ENCODE measurements at regions not wholly inside any gene's neighbourhood (a gene's known extent, or its start where the extent isn't known, plus 50 kb on each side); places are given as distances from the start of the nearest gene placed in this dataset.

DNA sequence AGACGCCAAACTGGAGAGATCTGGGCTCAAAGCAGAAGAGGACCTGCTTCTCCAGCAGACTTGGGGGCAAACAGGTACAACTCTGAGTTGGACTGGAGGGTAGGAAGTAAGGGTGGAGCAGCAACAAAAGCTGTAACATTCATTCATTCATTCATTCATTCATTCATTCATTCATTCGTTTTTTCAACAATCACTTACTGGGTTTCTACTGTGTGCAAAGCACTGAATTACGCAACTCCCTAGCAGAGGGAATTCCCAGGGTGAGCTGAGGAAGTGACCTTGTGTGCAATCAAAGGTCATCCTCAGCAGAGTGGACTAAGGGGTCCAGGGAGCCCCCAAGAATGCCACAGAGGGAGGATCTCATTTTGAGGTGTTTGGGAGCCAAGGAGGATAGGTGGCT lies 231.1 kb upstream of the SDK2 start:
- no peak for ATAC-seq
- H3K4me1 ChIP-seq, result peaks cover 0 to 5% (median 0%) of the 10 kb centered on the region in 12 donors
- intact Hi-C loops (cut with DNase I), result no loop called here
- H3K36me3 ChIP-seq, result no peaks in the 10 kb centered on the region
- TF ChIP-seq POLR2A (IDR thresholded peaks at IDR 0.05) (no peak), CTCF (IDR thresholded peaks at IDR 0.05) (no peak)
- no peaks in the 10 kb centered on the region for H3K9me3 ChIP-seq
- no peak for DNase-seq
- WGBS, 4 donors, result 37 to 51% (median 44%) methylated on average over 3 of the region's 3 CpGs
- no peak overlapping the region for H3K4me3 ChIP-seq
- no peak overlapping the region for H3K27ac ChIP-seq
- peaks cover 0 to 10% (median 0%) of the 10 kb centered on the region in 9 donors for H3K27me3 ChIP-seq

- peaks cover 0 to 19% (median 0%) of the 10 kb centered on the region in 9 donors for H3K27me3 ChIP-seq
- intact Hi-C loops (cut with DNase I), result no loop called here
- no peak overlapping the region for H3K27ac ChIP-seq
- no peak for TF ChIP-seq CTCF (IDR thresholded peaks at IDR 0.05)
- TF ChIP-seq POLR2A (IDR thresholded peaks at IDR 0.05), result no peak
- H3K36me3 ChIP-seq, result no peaks in the 10 kb centered on the region
- H3K4me1 ChIP-seq, result peaks cover 0 to 5% (median 0%) of the 10 kb centered on the region in 12 donors
- DNase-seq, result no peak
- 76 to 84% (median 83%) methylated on average over 2 to 9 of the region's 9 CpGs for WGBS, 4 donors
- no peak for ATAC-seq
- no peak overlapping the region for H3K4me3 ChIP-seq
- no peaks in the 10 kb centered on the region for H3K9me3 ChIP-seq
Observed at GRCh38 chr17:73877962-73878361, 233.7 kb upstream of the SDK2 start.

DNA sequence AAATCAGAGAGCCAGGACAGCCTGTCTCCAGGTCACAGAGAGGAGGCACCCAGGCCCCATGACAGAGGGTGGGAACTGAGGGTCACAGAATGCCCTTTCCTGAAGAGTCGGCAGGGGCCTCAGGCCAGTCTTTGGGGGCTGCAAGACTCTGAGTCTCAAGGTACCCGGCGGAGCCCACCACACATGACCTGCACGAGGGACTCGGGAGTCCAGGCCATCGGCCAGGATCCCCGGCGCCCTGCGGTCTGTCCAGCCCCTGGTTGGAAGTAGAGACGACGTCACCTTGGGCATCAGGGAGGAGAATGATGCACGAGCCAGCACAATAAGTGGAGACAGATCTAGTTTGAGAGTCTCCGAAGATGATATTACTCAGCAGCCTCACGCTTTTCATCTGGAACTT lies 234.7 kb upstream of the SDK2 start:
- Histone ChIP-seq H3K27me3 (peaks cover 0 to 27% (median 3%) of the 10 kb centered on the region in 9 donors), H3K36me3 (no peaks in the 10 kb centered on the region), H3K4me1 (peaks cover 0 to 5% (median 0%) of the 10 kb centered on the region in 12 donors), H3K4me3 (no peak overlapping the region), H3K27ac (no peak overlapping the region), H3K9me3 (no peaks in the 10 kb centered on the region)
- WGBS, 4 donors, result 88 to 93% (median 90%) methylated on average over 14 of the region's 14 CpGs
- ATAC-seq (no peak), DNase-seq (no peak)
- TF ChIP-seq CTCF (IDR thresholded peaks at IDR 0.05) (no peak), POLR2A (IDR thresholded peaks at IDR 0.05) (no peak)
- intact Hi-C loops (cut with DNase I), result no loop called here

DNA sequence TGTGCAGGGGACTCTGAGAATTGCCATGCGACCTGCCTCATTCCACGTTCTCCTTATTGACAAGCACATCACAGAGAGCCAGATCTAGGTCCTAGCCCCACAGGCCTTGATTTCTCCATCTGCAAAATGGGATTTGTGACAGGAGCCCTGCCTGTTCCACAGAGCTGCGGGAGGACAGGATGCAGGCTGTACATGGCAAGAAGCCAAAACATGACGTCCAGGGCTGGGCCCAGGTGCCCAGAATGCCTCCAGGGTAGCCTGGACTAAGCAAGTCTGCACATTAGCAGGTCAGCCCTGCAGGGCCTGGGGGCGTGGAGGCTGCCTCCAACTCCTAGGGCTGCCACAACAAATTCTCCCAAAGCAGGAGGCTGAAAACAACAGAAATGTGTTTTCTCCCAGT lies 235.7 kb upstream of the SDK2 start:
- Histone ChIP-seq H3K27ac (no peak overlapping the region), H3K4me1 (peaks cover 0 to 5% (median 0%) of the 10 kb centered on the region in 12 donors), H3K9me3 (no peaks in the 10 kb centered on the region), H3K27me3 (peaks cover 0 to 27% (median 5%) of the 10 kb centered on the region in 9 donors), H3K36me3 (no peaks in the 10 kb centered on the region), H3K4me3 (no peak overlapping the region)
- no peak for TF ChIP-seq POLR2A (IDR thresholded peaks at IDR 0.05)
- no peak for TF ChIP-seq CTCF (IDR thresholded peaks at IDR 0.05)
- DNase-seq (no peak), ATAC-seq (no peak)
- WGBS, 4 donors, result 59 to 100% (median 69%) methylated on average over 2 to 5 of the region's 5 CpGs
- intact Hi-C loops (cut with DNase I), result loop anchor here in 1 of 10 donors (10.0 kb wide), 1 partner anchor 85 kb away; no protein-coding TSS in a partner anchor
